GM18861 (cell line): ENCODE measurements at regions not wholly inside any gene's neighbourhood (a gene's known extent, or its start where the extent isn't known, plus 50 kb on each side); places are given as distances from the start of the nearest gene placed in this dataset.

Experiments used
- ATAC-seq: cut with Tn5 transposase; IDR thresholded peaks from one replicate; pipeline ENCODE4 v1.9.1; 2021; ENCODE audit not compliant: unreplicated experiment

DNA sequence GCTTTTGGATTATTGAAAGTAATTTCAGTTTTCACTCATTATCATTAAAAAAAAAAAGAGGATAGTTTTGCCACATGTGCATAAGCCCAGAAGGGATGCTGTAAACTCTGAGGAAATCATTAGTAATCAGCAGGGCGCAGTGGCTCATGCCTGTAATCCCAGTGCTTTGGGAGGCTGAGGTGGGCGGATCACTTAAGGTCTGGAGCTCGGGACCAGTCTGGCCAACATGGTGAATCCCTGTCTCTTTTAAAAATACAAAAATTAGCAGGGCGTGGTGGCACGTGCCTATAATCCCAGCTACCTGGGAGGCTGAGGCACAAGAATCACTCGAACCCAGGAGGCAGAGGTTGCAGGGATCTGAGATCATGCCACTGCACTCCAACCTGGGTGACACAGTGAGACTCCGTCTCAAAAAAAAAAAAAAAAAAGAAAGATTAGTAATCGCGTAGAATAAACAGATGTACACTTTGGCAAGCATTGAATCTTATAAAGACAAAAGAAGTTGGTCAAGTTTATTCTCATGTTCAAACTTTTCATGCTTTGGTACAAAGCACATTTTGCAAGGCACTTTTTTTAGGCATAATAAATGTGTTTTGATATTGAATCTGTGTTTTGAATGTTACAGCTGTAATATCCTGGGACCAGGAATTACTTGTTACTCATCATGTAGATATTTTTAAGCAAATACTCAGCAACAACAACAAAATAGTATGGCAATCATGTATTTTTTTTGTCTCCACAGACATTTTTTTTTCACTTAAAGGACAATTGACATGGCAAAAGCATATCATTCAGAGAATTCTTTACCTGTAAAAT is 93.2 kb upstream of the AGTR1 start:
- ATAC-seq = no peak

DNA sequence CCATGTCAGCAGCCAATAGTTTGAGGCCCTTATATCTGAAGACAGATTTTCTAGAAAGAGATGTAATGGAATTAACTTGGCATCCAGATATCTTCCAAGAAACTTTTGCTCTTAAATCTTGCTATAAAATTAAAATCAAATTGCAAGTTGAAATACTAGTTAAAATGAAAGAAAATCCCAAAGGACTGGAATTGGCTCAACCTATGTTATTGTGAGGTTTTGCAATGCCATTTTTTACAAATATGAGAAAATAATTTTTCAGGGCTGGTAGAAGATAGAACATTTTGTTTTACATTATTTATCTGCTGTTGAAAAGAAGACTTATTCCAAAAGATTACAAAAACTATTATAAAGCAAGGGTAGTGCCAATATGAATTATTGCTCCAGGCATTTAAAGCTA is 92.2 kb upstream of the AGTR1 start:
- no peak for ATAC-seq

DNA sequence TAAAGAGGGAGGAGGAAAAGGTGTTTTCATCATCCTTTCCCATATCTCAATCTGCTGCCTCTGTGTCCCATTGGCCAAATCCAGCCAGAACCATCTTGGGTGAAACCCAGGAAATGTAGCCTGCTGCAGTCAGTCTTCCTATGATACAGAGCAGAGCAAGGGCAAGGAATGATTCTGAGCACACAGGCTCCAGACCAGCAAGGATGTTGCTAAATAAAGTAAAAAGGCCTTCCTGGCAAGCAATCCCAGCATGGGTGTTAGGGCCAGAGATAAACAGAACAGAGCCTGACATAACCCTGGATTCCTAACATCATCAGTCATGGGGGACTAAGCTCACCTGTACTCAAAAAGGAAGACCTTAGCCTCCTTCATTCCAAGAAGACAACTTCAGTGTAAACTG is 90.7 kb upstream of the AGTR1 start:
- ATAC-seq = no peak

DNA sequence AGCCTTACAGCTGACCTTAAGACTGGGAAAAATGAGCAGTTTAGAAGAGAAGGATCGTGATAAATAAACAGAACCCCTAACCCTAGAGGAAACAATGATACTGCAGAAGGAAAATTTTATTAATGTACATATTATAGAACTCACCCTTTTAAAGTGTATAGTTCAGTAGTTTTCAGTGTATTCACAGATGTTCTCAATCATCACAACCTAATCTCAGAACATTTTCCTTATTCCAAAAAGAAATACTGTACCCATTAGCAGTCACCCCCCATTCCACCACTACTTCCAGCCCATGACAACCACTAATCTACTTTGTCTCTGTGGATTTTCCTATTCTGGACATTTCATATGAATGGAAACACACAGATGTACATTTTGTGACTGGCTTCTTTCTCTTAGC is 90.2 kb upstream of the AGTR1 start:
- no peak for ATAC-seq

DNA sequence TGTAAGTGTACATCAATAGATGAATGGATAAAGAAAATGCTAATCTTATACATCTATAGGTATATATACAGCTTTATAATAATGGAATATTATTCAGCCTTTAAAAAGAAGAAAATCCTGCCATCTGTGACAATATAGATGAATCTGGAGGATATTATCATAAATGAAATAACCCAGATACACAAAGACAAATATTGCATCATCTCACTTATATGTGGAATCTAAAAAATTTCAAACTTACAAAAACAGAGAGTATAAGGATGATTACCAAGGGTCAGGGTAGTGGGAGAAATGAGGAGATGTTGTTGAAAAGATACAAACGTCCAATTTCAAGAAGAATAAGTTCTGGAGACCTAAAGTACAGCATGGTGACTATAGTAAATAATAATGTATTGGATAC is 85.4 kb upstream of the AGTR1 start:
- no peak for ATAC-seq

DNA sequence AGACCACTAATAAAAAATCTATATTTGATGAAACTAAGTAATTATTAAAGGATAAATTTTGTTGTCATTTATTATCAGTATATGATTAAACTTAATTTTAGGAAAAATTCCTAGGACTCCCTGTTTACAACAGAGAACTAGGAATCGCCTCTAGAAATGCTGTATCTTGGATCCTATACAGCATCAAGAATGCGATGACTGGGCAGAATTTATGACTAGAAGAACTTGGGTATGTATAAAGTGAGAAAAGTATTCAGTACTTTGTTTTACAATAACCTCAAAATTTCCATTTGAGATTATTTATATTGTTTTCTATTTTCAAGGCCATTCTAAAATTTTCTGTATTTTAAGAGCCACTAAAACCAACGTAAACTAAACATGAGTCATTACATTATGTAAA is 82.3 kb upstream of the AGTR1 start:
- ATAC-seq = no peak

DNA sequence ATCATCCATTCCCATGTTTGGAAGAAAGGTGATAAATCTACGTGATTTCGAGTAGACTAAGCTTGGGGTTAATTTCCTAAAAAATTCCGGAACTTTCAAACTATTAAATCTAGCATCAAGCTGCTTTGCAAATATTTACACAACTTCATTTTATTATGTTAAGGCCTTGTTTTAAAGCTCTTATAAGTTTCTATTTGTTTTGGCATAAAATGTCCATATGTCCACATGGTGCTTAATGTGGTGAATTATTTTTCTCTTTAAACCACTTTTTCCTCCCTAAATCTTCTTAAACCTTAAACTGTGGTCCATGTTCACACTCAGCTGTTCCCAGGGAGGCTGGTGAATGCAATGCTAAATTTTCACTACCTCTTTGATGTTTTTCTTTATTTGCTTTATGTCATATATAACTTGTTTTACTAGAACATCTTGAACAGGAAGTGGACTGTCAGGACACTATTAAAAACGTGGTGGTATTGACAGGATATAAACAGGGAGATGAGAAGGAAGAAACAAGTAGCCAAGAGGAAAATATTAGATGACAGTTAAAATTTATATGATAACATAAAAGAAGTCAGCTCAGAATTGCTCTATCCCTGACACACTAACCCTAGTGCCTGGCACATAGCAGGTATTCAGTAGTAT is 72.5 kb upstream of the AGTR1 start:
- no peak for ATAC-seq

DNA sequence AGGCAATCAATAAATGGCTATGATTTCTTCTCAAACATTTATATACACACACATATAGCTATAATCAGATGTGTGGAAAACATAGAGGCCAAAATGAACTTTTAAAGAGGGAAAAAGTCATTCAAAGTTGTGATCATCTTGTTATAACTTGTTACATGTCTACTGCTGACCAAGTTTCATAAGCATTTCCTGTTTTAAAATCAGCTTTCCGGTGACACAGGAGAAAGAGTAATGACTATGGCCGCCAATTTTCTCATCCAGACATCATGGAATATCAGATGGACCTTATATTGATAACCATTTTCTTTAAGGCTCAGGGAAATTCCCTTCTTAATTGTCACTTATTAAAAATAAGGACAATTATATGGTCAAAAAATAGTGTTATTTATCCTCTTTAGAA is 71.7 kb upstream of the AGTR1 start:
- ATAC-seq = no peak

DNA sequence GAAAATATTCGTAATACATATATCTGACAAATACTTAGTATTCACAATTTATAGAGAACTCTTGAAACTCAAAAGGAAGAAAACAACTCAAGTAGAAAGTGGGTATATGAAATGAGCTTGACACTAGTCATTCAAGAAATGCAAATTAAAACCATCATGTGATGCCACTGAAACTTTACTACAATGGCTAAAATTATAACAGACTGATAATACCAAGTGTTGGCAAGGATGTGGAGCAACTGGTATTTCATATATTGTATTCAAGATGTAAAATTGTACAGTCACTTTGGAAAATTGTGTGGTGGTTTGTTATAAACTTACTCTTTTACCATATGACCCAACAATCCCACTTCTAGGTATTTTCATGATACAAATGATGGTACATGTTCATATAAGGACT is 68.7 kb upstream of the AGTR1 start:
- no peak for ATAC-seq

DNA sequence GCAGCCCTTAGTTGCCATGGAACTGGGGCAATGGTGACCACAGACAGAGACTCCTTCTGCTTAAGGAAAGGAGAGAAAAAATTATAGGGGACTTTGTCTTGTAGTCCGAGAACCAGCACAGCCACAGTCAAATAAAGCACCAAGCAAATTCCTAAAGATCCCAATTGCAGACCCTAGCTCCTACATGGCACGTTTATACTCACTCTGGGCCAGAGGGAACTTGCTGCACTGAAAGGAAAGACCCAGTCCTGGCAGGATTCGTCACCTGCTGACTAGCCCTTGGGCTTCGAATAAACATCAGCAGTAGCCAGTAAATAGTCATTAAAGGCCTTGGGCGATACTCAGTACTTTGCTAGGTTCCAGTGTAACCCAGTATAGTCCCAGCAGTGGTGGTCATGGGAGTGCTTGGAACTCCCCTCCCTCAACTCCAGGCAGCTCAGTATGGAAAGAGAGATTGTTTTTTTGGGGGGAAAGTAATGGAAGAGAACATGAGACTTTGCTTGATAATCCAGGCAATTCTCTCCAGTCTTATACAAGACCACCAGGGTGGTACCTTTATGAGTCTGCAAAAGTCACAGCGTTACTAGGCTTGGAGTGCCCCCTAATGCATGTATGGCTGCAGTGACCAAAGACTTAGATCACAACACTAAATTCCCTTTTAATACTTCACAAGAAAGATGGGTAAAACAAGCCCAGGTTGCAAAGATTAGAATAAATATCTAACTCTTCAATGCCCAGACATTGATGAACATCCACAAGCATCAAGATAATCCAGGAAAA is 66.4 kb upstream of the AGTR1 start:
- no peak for ATAC-seq

DNA sequence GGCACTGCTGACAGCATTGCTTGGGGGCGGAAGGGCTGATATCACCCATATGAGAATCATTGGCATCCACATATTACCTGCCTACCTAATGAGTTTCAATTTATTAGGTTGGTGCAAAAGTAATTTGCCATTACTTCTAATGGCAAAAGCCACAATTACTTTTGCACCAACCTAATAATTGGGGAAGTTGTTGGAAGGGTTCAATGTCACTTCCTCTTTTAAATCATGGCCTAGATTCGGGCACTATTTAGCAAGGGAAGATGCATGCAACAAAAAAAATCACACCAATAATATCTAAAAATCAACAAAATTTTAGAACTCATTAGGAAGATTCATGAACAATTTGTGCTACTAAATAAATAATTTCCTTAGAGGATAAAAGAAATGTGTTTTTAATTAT is 56.0 kb upstream of the AGTR1 start:
- no peak for ATAC-seq

DNA sequence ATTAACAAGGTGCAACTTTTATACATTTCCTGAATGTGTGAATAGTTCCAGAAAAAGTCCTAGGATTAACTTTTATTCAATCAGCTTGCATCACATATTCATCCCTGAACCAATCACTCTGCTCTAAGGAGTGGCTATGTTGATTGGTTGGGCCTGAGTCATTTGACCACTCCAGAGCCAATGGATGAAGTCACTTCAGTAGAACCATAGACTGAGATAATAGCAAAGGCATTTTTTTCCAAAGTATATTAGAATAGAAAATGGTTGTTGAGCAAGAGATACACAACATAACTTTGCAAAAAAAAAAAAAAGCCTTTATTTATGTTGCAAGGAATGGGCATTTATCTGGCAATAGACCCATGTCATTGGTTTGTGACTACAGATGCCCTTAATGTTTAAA is 55.5 kb upstream of the AGTR1 start:
- no peak for ATAC-seq

DNA sequence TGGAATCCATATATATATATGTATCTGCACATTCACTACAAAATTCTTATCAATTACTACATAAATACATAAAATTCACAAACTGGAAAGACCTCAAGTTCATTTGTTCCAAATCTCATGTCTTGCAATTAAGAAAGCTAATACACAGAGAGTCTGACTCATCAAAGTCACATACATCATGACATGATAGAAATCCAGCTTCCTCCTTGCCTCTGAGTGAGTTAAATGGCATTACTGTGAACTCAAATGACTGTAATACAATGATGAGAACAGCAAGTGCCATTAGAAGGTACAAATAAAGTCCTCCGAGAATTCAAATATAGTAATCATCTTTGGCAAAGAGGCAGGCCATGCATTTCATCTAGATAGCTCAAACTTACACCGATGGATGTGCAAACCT is 55.1 kb upstream of the AGTR1 start:
- ATAC-seq = no peak

DNA sequence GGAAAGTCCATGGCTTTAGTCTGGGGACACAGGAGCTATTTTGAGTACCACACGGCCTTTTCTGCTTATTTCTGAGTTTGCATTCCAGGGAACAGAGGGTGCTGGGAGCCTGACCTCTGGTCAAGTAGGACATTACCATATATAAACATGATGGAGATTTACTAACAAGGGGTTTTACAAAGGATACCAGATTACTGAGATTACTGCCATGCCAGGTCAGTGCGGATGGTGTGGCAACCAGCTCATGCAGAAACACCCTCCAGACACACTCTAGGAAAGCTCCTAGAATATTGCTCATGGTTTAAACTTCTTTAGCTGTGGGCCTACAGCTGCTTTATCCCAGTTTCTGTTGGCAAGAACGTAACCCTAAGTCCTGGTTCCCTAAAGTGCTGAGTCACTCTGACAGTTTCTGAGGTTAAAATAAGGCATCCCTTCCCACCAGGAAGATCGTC is 54.3 kb upstream of the AGTR1 start:
- no peak for ATAC-seq

DNA sequence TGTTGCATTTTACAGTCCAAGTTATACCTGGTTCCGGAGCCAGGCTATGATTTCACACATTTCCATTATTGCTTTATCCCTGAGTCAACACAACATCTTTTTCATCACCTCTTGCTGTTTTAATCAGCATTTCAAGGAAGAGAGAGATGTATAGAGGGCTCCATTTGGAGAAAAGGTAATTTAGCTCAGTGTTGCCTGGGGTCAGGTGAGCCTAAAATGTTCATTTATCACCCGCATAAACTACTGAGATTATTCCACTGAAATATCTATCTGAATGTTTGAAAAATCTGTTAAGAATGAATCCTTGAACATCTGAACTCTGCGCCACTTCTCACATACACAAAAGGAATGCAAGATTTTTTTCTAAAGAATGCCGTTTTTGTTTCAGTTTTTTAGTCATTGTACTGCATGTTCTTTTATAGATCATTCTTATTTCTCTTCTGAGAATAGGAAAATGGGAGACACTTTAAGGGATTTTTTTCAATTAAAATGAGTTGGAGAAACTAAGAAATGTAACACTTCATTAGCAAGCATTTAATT is 51.5 kb upstream of the AGTR1 start:
- no peak for ATAC-seq
